ENCODE measurements at regions not wholly inside any gene's neighbourhood (a gene's known extent, or its start where the extent isn't known, plus 50 kb on each side); places are given as distances from the start of the nearest gene placed in this dataset.

- no peak overlapping the region for H3K9ac ChIP-seq
- H3K4me1 ChIP-seq (ENCODE audit: control insufficient read depth in 1 of 2, insufficient read depth in 2 of 2, low read depth in 1 of 2, low read length in 1 of 2): no peaks in the 10 kb centered on the region
- no peaks in the 10 kb centered on the region for H3K9me3 ChIP-seq
- no peaks in the 10 kb centered on the region for H3K79me2 ChIP-seq (ENCODE audit: insufficient read depth)
- H3K27ac ChIP-seq (ENCODE audit: low read depth in 2 of 2, low read length in 1 of 2): no peak overlapping the region
- POLR2A ChIA-PET: no interaction called here
- no peak overlapping the region for H3K4me3 ChIP-seq (ENCODE audit: low read depth in 2 of 2, low read length in 1 of 2)
- no peaks in the 10 kb centered on the region for H4K20me1 ChIP-seq (ENCODE audit: insufficient read depth)
- no peak for DNase-seq
- TF ChIP-seq GABPA (IDR thresholded peaks at IDR 0.05; ENCODE audit: low read depth) (no peak), ZBTB33 (IDR thresholded peaks at IDR 0.05; ENCODE audit: borderline replicate concordance, low read depth) (no peak), RXRA (IDR thresholded peaks at IDR 0.05; ENCODE audit: borderline replicate concordance, low read depth) (no peak), EZH2phosphoT487 (IDR thresholded peaks at IDR 0.05; ENCODE audit: borderline replicate concordance, low read depth) (no peak), USF1 (IDR thresholded peaks at IDR 0.05; ENCODE audit: borderline replicate concordance, low read depth) (no peak), FOSL2 (IDR thresholded peaks at IDR 0.05; ENCODE audit: borderline replicate concordance, low read depth) (no peak), SMC3 (IDR thresholded peaks at IDR 0.05; ENCODE audit: low read depth, low read length) (no peak), USF2 (IDR thresholded peaks at IDR 0.05; ENCODE audit: borderline replicate concordance, low read depth, low read length) (no peak), FOXM1 (IDR thresholded peaks at IDR 0.05; ENCODE audit: low read depth) (no peak), SIN3A (IDR thresholded peaks at IDR 0.05; ENCODE audit: borderline replicate concordance, low read depth, low read length) (no peak), RFX5 (IDR thresholded peaks at IDR 0.05; ENCODE audit: low read length) (no peak), YY1 (IDR thresholded peaks at IDR 0.05; ENCODE audit: low read depth) (no peak), CHD2 (IDR thresholded peaks at IDR 0.05; ENCODE audit: low read length, partially characterized antibody) (no peak), GATA2 (CRISPR knock-in tag; IDR thresholded peaks at IDR 0.05) (no peak), REST (IDR thresholded peaks at IDR 0.05; ENCODE audit: low read depth, low read length) (no peak), NFIC (IDR thresholded peaks at IDR 0.05; ENCODE audit: borderline replicate concordance) (no peak), TCF12 (IDR thresholded peaks at IDR 0.05) (no peak)
- H3K4me2 ChIP-seq: no peak overlapping the region
- no peaks in the 10 kb centered on the region for H3K36me3 ChIP-seq (replicated peaks in 1 of 2; ENCODE audit: control insufficient read depth in 1 of 2, insufficient read depth in 2 of 2, low read length in 1 of 2)
- H2AFZ ChIP-seq (ENCODE audit: low read depth): no peak overlapping the region
- no peaks in the 10 kb centered on the region; the same call in 1 of the 2 replicates for H3K27me3 ChIP-seq (ENCODE audit: insufficient read depth)
- CTCF ChIA-PET: no interaction called here
- no peaks in the 10 kb centered on the region for H3F3A ChIP-seq (replicated peaks; ENCODE audit: insufficient read depth)
- 27% methylated on average over 1 of the region's 1 CpG for WGBS (ENCODE audit: low lambda C conversion rate)
- no peaks in the 10 kb centered on the region for H3K9me2 ChIP-seq
These were observed 210.1 kb upstream of the CDH10 start for GRCh38 chr5:24854850-24855249.

All from SK-N-SH (cell line).